Mammary epithelial cell (primary cell): ENCODE measurements at regions not wholly inside any gene's neighbourhood (a gene's known extent, or its start where the extent isn't known, plus 50 kb on each side); places are given as distances from the start of the nearest gene placed in this dataset.

Experiments
- EZH2 ChIP-seq: IDR thresholded peaks from 2 replicates; pipeline ENCODE4 v1.6.1; 2012; ENCODE audit warnings: low read length, inconsistent platforms, borderline replicate concordance
- TF ChIP-seq, protein P1 (sequence below), 2 donors: IDR thresholded peaks in 1 of 2; conservative IDR thresholded peaks in 1 of 2; 2 replicates each; pipeline ENCODE4 v1.5.1; 2011 to 2012; ENCODE audit warnings: inconsistent platforms in 2 of 2, low read length in 2 of 2, mild to moderate bottlenecking in 2 of 2, control low read depth in 1 of 2, low read depth in 1 of 2; ENCODE audit not compliant: insufficient read depth in 1 of 2; ENCODE audit errors: extremely low read depth in 1 of 2

DNA sequence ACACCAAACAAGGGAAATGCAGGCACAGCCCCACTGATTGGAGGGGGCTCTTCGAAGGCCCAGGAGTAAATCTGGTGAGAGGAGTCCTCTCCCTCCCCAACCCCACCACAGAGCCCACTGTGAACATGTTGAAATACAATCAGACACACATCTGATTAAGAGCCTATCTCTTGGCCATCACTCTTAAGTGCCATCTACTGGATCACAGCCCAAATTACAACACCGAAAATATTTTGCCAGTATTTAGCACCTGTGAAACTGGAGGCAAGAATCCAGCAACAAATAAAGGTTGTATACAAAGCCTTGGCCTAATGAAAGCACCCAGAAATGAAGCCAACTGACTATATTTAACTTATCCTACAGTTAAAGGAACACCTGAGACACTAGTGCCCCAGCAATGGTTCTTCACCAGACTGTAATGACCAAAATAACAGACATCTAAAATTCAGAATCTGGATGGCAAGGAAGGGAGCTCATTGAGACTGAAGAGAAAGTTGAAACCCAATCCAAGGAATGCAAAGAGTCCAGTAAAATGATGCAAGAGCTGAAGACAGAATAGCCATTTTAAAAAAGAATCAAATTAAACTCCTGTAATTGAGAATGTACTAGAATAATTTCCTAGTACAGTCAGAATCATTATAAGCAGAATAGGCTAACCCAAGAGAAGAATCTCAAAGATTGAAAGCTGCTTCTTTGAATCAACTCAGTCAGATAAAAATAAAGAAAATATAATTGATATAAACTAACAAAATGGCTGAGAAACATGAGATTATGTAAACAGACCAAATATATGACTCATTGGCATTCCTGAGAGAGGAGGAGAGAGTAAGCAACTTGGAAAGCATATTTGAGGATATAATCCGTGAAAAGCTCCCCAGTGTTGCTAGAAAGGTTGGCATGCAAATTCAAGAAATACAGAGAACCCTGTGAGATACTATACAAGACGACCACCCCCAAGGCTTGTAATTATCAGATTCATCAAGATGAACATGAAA lies 1117.0 kb downstream of the FLRT2 start:
- no peak for TF ChIP-seq EZH2
- TF ChIP-seq, protein P1, sequence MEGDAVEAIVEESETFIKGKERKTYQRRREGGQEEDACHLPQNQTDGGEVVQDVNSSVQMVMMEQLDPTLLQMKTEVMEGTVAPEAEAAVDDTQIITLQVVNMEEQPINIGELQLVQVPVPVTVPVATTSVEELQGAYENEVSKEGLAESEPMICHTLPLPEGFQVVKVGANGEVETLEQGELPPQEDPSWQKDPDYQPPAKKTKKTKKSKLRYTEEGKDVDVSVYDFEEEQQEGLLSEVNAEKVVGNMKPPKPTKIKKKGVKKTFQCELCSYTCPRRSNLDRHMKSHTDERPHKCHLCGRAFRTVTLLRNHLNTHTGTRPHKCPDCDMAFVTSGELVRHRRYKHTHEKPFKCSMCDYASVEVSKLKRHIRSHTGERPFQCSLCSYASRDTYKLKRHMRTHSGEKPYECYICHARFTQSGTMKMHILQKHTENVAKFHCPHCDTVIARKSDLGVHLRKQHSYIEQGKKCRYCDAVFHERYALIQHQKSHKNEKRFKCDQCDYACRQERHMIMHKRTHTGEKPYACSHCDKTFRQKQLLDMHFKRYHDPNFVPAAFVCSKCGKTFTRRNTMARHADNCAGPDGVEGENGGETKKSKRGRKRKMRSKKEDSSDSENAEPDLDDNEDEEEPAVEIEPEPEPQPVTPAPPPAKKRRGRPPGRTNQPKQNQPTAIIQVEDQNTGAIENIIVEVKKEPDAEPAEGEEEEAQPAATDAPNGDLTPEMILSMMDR (conservative IDR thresholded peaks at IDR 0.05 in 1 of 2, IDR thresholded peaks at IDR 0.05 in 1 of 2; ENCODE audit: extremely low read depth in 1 of 2, insufficient read depth in 1 of 2, low read depth in 1 of 2, low read length in 2 of 2), result peak; percentile 26 to 36
